ENCODE measurements at regions not wholly inside any gene's neighbourhood (a gene's known extent, or its start where the extent isn't known, plus 50 kb on each side); places are given as distances from the start of the nearest gene placed in this dataset.

DNA sequence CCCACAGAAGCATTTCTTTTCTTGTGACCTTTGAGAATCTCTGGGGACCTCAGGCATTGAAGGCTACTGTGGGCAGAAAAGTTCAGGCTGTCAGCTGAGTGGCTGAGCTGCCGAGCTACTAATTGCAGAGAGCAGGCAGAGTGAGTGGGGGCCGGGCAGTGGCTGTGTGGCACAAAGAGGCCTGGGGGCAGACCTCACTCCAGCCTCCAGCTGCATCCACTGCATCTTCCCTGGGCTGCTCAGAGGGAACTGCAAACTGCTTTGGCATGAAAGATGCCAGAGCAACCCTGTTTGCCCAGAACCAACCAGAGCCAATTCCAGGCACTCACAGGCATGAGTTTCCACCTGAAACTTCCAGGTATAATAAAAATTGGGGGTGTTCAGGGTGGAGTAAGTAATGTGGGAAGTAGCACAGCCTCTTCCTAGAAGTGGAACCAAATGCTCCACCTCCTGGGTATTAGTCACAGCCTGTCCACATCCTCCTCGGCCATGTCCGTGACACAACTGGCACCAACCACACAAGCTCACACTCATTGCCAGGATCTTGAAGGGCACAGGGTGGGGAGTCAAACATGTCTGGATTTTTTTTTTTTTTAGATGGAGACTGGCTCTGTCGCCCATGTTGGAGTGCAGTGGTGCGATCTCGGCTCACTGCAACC lies 548.9 kb downstream of the BNC2 start:
- DNase-seq = no peak
- Mint-ChIP-seq H3K27me3 (ENCODE audit: low read depth) (no peaks in the 10 kb centered on the region), H3K4me1 (ENCODE audit: low read depth) (no peaks in the 10 kb centered on the region), H3K27ac (no peak overlapping the region), H3K9me3 (peaks cover 3% of the 10 kb centered on the region), H3K4me3 (no peak overlapping the region), H3K36me3 (ENCODE audit: low read depth) (no peaks in the 10 kb centered on the region)
- CTCF ChIA-PET = no interaction called here
- intact Hi-C loops (cut with micrococcal nuclease) = no loop called here

DNA sequence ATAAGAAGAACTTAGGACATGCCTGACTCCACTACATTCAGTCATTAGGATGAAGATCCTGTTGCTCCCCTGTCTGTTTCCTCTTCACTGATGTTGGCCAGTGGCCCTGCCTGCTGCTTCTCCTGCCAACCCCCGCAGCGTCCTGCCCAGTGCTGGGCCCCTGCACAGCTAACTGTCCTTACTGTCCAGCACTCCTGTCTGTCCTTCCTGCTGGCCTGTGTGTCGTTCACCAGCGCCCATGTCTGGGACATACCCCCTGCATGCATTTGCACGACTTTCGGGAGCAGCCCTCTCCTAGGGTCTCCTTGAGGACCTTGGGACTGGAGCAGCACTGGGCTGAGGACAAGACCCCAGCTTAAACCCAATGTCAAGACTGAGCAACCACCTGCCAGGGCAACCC lies 547.6 kb downstream of the BNC2 start:
- Mint-ChIP-seq H3K4me1 (ENCODE audit: low read depth) (no peaks in the 10 kb centered on the region), H3K9me3 (peaks cover 3% of the 10 kb centered on the region), H3K27me3 (ENCODE audit: low read depth) (no peaks in the 10 kb centered on the region), H3K36me3 (ENCODE audit: low read depth) (no peaks in the 10 kb centered on the region), H3K4me3 (no peak overlapping the region), H3K27ac (no peak overlapping the region)
- no peak for DNase-seq
- intact Hi-C loops (cut with micrococcal nuclease) = no loop called here
- CTCF ChIA-PET = no interaction called here

DNA sequence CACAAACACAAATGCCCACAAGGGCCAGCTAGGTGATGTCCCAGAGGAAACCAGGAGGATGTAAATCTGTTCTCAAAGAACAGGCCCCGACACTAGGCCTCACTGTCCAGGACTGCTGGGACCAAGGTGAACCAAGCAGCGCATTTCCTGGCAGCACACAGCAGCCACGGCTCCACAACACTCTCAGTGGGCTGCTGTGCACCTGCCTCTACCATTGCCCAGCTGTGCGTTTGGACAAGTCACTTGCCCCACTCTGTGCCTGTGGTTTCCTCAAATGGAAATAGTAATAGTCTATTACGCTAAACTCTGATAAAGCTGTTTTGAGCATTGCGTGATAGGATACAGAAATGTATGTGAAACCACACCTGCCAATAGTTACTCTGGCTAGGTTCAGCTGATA lies 544.5 kb downstream of the BNC2 start:
- H3K4me1 Mint-ChIP-seq (ENCODE audit: low read depth) = no peaks in the 10 kb centered on the region
- CTCF ChIA-PET = no interaction called here
- intact Hi-C loops (cut with micrococcal nuclease) = no loop called here
- H3K27ac Mint-ChIP-seq = no peak overlapping the region
- DNase-seq = no peak
- H3K4me3 Mint-ChIP-seq = no peak overlapping the region
- H3K36me3 Mint-ChIP-seq (ENCODE audit: low read depth) = no peaks in the 10 kb centered on the region
- H3K9me3 Mint-ChIP-seq = no peaks in the 10 kb centered on the region
- no peaks in the 10 kb centered on the region for H3K27me3 Mint-ChIP-seq (ENCODE audit: low read depth)

DNA sequence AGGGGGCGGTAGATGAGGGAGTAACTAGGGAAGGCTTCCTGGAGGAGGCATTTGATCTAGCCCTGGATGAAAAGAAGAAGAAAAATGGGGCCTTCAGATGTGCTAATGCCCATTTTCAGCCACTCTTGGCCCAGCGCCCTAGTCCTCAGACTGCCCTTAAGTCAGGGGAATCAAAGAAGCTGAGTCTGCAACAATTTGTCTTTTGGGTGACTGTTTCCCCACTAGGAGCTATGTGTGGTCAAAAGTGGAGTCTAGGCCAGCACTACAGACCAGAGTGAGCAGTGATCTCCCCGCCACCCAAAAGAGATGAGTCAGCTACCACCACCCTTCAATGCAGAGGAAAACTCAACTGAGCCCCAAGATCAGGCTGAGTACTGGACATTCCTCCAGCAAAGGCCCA lies 542.1 kb downstream of the BNC2 start:
- intact Hi-C loops (cut with micrococcal nuclease) = no loop called here
- Mint-ChIP-seq H3K36me3 (ENCODE audit: low read depth) (no peaks in the 10 kb centered on the region), H3K27ac (no peak overlapping the region), H3K4me3 (no peak overlapping the region), H3K9me3 (no peaks in the 10 kb centered on the region), H3K4me1 (ENCODE audit: low read depth) (no peaks in the 10 kb centered on the region), H3K27me3 (ENCODE audit: low read depth) (no peaks in the 10 kb centered on the region)
- no peak for DNase-seq
- CTCF ChIA-PET = no interaction called here

DNA sequence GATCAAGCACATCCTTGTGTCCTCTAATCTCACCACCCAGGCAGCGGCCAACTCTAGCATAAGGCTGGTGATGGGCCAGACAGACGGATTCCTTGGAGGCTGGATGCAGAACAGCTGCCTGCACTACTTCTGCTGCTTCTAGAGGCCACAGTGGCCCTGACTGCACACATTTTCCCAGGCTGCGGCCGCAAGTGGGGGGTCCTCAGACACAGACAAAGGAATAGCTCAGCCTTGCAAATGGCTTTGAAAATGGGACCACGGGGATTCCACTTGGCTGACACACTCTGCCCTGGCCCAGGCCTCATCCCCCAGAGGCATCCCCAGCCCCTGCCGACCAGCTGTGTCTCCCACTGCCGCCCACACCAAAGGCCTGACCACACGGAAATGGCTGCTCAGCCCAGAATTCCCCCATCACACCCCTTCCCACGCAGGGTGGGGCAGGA lies 540.8 kb downstream of the BNC2 start:
- intact Hi-C loops (cut with micrococcal nuclease) = no loop called here
- H3K4me3 Mint-ChIP-seq = no peak overlapping the region
- CTCF ChIA-PET = no interaction called here
- no peaks in the 10 kb centered on the region for H3K36me3 Mint-ChIP-seq (ENCODE audit: low read depth)
- H3K27ac Mint-ChIP-seq = no peak overlapping the region
- H3K4me1 Mint-ChIP-seq (ENCODE audit: low read depth) = no peaks in the 10 kb centered on the region
- no peak for DNase-seq
- H3K27me3 Mint-ChIP-seq (ENCODE audit: low read depth) = no peaks in the 10 kb centered on the region
- H3K9me3 Mint-ChIP-seq = no peaks in the 10 kb centered on the region

DNA sequence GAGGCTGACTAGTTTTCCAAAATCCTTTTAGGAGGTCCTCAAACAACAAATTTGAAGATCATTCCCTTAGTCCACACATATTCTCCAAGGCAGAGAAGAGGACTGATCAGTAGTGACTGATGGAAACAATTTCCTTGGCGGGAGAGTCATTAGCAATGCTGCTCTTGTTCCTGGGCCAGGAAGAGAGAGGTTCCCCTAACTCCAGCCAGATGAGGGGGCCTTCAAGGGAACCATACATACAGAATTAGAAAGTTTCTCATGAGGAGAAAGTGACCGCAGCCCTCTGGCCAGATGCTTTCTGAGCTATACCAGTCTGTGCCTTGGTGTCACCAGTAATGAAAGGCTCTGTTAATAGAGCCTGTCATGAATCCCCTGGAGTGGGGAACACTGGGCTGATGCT lies 539.4 kb downstream of the BNC2 start:
- Mint-ChIP-seq H3K27me3 (ENCODE audit: low read depth) (no peaks in the 10 kb centered on the region), H3K27ac (no peak overlapping the region), H3K36me3 (ENCODE audit: low read depth) (no peaks in the 10 kb centered on the region), H3K4me3 (no peak overlapping the region), H3K4me1 (ENCODE audit: low read depth) (no peaks in the 10 kb centered on the region), H3K9me3 (peaks cover under 1% of the 10 kb centered on the region)
- intact Hi-C loops (cut with micrococcal nuclease) = no loop called here
- CTCF ChIA-PET = no interaction called here
- DNase-seq = no peak

DNA sequence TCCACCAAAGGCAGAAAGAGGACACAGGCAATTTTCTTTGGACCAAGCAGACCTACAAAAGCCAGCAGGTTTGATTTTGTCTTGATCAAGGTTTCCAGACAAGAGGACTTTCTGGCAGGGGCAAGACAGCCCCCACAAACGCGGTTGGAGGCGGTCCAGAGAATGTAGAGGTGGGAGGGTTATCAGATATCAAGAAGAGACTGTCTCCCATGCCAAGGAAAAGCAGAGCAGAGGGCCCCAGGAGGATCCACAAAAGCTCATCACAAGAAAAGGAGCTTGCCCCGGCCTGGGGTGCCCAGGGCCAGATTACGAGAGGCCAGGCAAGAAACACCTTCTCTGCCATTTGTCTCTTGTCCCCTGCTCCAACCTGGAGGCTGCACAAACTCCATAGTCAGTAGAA lies 538.9 kb downstream of the BNC2 start:
- no peak for DNase-seq
- no peak overlapping the region for H3K27ac Mint-ChIP-seq
- no peaks in the 10 kb centered on the region for H3K36me3 Mint-ChIP-seq (ENCODE audit: low read depth)
- CTCF ChIA-PET = no interaction called here
- intact Hi-C loops (cut with micrococcal nuclease) = no loop called here
- H3K27me3 Mint-ChIP-seq (ENCODE audit: low read depth) = no peaks in the 10 kb centered on the region
- no peak overlapping the region for H3K4me3 Mint-ChIP-seq
- H3K4me1 Mint-ChIP-seq (ENCODE audit: low read depth) = no peaks in the 10 kb centered on the region
- peaks cover 3% of the 10 kb centered on the region for H3K9me3 Mint-ChIP-seq

DNA sequence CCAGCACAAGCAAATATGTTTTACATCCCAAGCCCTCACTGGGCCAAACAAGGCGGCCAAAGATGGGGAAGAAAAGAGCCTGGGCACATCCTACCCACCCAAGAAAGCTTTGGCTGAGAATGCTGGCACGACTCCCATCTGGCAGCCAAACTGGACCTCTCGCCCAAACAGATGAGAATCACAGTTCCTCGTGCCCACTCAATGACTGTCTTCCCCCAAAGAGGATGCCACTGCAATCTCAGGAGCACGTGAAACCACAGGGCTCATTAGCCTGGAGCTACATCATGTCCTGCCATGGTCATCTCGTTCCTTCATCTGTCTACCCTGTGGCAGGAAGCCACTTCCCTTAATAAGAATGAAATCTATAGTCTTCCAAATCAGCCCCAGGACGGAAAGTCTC lies 536.8 kb downstream of the BNC2 start:
- DNase-seq = no peak
- Mint-ChIP-seq H3K4me1 (ENCODE audit: low read depth) (no peaks in the 10 kb centered on the region), H3K27me3 (ENCODE audit: low read depth) (no peaks in the 10 kb centered on the region), H3K27ac (no peak overlapping the region), H3K36me3 (ENCODE audit: low read depth) (no peaks in the 10 kb centered on the region), H3K4me3 (no peak overlapping the region), H3K9me3 (peaks cover 3% of the 10 kb centered on the region)
- intact Hi-C loops (cut with micrococcal nuclease) = no loop called here
- CTCF ChIA-PET = no interaction called here

DNA sequence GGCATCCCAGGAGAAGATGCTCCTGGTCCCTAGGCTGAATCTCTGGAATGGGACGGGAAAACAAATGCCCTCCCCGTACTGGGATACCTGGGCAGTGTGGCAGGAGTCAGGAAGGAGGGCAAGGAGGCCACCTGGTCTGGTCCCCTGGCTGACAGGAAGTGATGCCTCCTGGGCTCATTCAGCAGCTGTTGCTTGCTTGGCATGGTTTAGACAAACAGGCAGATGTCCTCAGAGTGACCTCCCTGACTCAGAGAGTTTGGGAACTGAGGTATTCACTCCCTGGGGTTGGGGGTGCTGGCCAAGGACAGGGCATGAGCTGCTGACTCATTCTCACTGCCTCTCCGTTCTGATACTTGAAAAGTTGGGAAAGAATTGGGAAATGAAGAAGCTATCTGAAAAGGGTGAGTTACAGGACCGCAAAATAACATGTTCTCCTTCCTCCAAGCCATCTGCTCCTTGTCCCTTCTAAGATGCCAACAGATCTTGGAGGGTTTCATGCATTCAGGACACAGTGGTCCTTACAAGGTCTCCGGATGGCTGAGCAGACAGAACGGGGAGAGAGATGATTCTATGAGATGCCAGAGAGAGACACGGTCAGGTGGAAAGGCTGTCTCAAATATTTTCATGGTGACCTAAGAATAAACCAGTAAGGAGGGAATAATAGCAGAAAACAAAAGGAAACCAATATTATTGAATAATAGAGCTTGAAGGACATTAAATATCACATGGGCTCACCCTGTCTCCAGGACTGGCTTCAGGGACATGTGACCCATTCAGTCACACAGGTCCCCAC lies 534.5 kb downstream of the BNC2 start:
- DNase-seq = no peak
- CTCF ChIA-PET = no interaction called here
- Mint-ChIP-seq H3K36me3 (ENCODE audit: low read depth) (no peaks in the 10 kb centered on the region), H3K27ac (no peak overlapping the region), H3K4me1 (ENCODE audit: low read depth) (no peaks in the 10 kb centered on the region), H3K4me3 (no peak overlapping the region), H3K27me3 (ENCODE audit: low read depth) (no peaks in the 10 kb centered on the region), H3K9me3 (peaks cover 8% of the 10 kb centered on the region)
- intact Hi-C loops (cut with micrococcal nuclease) = no loop called here

DNA sequence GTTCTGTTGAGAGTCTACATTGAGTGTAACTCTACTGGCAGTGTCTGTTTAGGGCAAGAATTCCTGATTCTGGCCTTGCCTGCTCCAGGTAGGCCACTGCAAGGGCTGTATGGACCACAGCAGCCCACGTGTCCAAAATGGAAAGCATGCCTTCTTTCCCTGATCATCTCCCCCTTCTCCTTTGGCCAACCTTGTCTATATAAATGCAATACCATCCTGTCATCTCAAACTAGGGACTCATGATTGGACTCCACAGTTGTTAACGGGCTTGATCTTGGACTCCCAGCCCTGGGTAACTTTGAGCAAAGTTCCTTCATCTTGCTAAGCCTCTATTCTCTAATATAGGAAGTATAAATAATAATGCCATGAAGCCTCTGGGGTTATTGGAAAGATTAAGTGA lies 533.6 kb downstream of the BNC2 start:
- intact Hi-C loops (cut with micrococcal nuclease) = no loop called here
- Mint-ChIP-seq H3K4me1 (ENCODE audit: low read depth) (no peaks in the 10 kb centered on the region), H3K27me3 (ENCODE audit: low read depth) (no peaks in the 10 kb centered on the region), H3K9me3 (peaks cover 8% of the 10 kb centered on the region), H3K36me3 (ENCODE audit: low read depth) (no peaks in the 10 kb centered on the region), H3K27ac (no peak overlapping the region), H3K4me3 (no peak overlapping the region)
- DNase-seq = no peak
- CTCF ChIA-PET = no interaction called here

DNA sequence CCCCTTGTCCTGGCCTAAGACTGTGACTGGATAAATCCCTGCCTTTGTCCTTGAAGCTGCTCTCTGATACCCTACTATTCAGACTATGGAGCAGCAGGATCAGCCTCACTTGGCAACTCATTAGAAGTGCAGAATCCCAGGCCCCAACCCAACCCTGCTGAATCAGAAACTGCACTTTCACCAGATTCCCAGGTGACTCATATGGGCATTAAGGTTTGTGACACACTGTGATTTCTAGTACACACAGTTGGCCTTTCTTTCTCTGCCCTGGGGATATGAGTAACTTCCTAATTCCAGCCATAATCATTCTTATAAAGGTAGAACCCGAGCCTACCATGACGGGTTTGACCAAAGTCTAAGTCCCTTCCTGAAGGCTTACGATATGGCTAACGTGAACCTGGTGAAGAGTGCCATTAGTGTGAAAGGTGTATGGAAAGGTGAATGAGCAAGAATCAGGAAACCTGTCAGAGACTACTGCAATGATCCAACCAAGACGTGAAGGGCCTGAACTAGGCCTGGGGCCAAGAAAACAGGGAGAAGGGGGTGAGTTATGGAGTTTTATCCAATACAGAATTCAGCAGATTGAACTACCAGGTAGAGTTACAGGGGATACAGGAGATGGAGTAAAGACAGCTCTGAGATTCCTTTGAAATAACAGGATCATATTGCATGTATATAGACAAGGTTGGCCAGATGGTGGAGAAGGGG lies 533.0 kb downstream of the BNC2 start:
- peaks cover 8% of the 10 kb centered on the region for H3K9me3 Mint-ChIP-seq
- CTCF ChIA-PET = no interaction called here
- H3K4me1 Mint-ChIP-seq (ENCODE audit: low read depth) = no peaks in the 10 kb centered on the region
- DNase-seq = no peak
- H3K4me3 Mint-ChIP-seq = no peak overlapping the region
- intact Hi-C loops (cut with micrococcal nuclease) = no loop called here
- H3K27me3 Mint-ChIP-seq (ENCODE audit: low read depth) = no peaks in the 10 kb centered on the region
- no peak overlapping the region for H3K27ac Mint-ChIP-seq
- H3K36me3 Mint-ChIP-seq (ENCODE audit: low read depth) = no peaks in the 10 kb centered on the region

DNA sequence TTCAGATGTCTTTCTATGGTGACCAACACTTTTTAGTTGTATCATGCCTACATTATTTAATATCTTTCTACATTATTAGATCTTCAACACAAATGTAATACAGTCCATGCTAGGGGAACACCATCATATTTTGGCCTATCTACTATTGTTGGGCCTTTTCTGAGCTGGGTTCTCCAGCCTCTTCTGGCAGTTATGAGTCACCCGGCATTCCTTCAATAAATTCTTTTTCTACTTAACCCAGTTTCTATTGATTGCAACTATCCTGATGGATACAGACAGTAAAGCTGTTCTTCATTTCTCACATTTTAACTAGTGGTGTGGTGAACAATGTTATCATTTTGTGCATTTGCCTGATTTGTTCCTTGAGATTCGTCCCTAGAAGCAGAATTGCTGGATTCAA lies 529.3 kb downstream of the BNC2 start:
- H3K4me3 Mint-ChIP-seq = no peak overlapping the region
- no peaks in the 10 kb centered on the region for H3K27me3 Mint-ChIP-seq (ENCODE audit: low read depth)
- CTCF ChIA-PET = no interaction called here
- DNase-seq = no peak
- intact Hi-C loops (cut with micrococcal nuclease) = no loop called here
- no peaks in the 10 kb centered on the region for H3K36me3 Mint-ChIP-seq (ENCODE audit: low read depth)
- no peak overlapping the region for H3K27ac Mint-ChIP-seq
- H3K9me3 Mint-ChIP-seq = peaks cover 6% of the 10 kb centered on the region
- H3K4me1 Mint-ChIP-seq (ENCODE audit: low read depth) = no peaks in the 10 kb centered on the region
